ENCODE measurements at regions not wholly inside any gene's neighbourhood (a gene's known extent, or its start where the extent isn't known, plus 50 kb on each side); places are given as distances from the start of the nearest gene placed in this dataset.

DNA sequence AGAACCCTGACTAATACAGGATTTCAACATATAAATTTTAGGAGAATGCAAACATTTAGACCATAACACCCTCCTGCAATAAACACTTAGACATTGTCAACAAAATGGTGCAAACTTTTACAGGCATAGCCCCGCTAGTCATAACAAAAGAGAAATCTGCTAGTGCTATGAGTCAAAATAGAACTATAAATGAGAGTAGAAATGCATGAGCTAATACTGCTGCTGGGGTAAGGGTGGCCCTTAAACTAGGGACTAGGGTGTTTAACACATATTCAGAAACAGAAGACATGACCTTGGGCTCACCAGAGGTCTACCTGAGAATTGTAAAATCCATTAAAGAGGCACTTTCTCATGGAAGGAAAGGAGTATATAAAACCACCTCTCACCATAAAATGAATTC is 131.6 kb downstream of the TLR4 start:
- TF ChIP-seq, protein P1, sequence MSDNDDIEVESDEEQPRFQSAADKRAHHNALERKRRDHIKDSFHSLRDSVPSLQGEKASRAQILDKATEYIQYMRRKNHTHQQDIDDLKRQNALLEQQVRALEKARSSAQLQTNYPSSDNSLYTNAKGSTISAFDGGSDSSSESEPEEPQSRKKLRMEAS (IDR thresholded peaks at IDR 0.05) = no peak
- TF ChIP-seq RFX5 (IDR thresholded peaks at IDR 0.05) (no peak), BHLHE40 (IDR thresholded peaks at IDR 0.05; ENCODE audit: low read depth, low read length) (no peak), POLR2A (IDR thresholded peaks at IDR 0.05; ENCODE audit: low read length) (no peak), EP300 (IDR thresholded peaks at IDR 0.05) (no peak), MAZ (IDR thresholded peaks at IDR 0.05; ENCODE audit: borderline replicate concordance, low read depth, low read length) (no peak), CHD2 (IDR thresholded peaks at IDR 0.05; ENCODE audit: low read length, partially characterized antibody) (no peak), PHF8 (IDR thresholded peaks at IDR 0.05; ENCODE audit: borderline replicate concordance, low read depth) (no peak), RNF2 (IDR thresholded peaks at IDR 0.05; ENCODE audit: borderline replicate concordance, low read depth) (no peak), HDAC2 (IDR thresholded peaks at IDR 0.05) (no peak), MYC (IDR thresholded peaks at IDR 0.05; ENCODE audit: borderline replicate concordance, low read length) (no peak)
- TF ChIP-seq, protein P2, sequence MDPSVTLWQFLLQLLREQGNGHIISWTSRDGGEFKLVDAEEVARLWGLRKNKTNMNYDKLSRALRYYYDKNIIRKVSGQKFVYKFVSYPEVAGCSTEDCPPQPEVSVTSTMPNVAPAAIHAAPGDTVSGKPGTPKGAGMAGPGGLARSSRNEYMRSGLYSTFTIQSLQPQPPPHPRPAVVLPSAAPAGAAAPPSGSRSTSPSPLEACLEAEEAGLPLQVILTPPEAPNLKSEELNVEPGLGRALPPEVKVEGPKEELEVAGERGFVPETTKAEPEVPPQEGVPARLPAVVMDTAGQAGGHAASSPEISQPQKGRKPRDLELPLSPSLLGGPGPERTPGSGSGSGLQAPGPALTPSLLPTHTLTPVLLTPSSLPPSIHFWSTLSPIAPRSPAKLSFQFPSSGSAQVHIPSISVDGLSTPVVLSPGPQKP (IDR thresholded peaks at IDR 0.05; ENCODE audit: low read depth, low read length) = no peak
- TF ChIP-seq, protein P3, sequence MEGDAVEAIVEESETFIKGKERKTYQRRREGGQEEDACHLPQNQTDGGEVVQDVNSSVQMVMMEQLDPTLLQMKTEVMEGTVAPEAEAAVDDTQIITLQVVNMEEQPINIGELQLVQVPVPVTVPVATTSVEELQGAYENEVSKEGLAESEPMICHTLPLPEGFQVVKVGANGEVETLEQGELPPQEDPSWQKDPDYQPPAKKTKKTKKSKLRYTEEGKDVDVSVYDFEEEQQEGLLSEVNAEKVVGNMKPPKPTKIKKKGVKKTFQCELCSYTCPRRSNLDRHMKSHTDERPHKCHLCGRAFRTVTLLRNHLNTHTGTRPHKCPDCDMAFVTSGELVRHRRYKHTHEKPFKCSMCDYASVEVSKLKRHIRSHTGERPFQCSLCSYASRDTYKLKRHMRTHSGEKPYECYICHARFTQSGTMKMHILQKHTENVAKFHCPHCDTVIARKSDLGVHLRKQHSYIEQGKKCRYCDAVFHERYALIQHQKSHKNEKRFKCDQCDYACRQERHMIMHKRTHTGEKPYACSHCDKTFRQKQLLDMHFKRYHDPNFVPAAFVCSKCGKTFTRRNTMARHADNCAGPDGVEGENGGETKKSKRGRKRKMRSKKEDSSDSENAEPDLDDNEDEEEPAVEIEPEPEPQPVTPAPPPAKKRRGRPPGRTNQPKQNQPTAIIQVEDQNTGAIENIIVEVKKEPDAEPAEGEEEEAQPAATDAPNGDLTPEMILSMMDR (IDR thresholded peaks at IDR 0.05) = no peak
- TF ChIP-seq, protein P4, sequence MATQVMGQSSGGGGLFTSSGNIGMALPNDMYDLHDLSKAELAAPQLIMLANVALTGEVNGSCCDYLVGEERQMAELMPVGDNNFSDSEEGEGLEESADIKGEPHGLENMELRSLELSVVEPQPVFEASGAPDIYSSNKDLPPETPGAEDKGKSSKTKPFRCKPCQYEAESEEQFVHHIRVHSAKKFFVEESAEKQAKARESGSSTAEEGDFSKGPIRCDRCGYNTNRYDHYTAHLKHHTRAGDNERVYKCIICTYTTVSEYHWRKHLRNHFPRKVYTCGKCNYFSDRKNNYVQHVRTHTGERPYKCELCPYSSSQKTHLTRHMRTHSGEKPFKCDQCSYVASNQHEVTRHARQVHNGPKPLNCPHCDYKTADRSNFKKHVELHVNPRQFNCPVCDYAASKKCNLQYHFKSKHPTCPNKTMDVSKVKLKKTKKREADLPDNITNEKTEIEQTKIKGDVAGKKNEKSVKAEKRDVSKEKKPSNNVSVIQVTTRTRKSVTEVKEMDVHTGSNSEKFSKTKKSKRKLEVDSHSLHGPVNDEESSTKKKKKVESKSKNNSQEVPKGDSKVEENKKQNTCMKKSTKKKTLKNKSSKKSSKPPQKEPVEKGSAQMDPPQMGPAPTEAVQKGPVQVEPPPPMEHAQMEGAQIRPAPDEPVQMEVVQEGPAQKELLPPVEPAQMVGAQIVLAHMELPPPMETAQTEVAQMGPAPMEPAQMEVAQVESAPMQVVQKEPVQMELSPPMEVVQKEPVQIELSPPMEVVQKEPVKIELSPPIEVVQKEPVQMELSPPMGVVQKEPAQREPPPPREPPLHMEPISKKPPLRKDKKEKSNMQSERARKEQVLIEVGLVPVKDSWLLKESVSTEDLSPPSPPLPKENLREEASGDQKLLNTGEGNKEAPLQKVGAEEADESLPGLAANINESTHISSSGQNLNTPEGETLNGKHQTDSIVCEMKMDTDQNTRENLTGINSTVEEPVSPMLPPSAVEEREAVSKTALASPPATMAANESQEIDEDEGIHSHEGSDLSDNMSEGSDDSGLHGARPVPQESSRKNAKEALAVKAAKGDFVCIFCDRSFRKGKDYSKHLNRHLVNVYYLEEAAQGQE (IDR thresholded peaks at IDR 0.05) = no peak

All from A549 (cell line).